ENCODE measurements at regions not wholly inside any gene's neighbourhood (a gene's known extent, or its start where the extent isn't known, plus 50 kb on each side); places are given as distances from the start of the nearest gene placed in this dataset.

- TF ChIP-seq CTCF (conservative IDR thresholded peaks at IDR 0.05; ENCODE audit: low read depth, low read length) (no peak), EZH2phosphoT487 (IDR thresholded peaks at IDR 0.05; ENCODE audit: borderline replicate concordance, low read length) (no peak)
Observed at GRCh38 chr18:40555914-40556313, 1399.1 kb upstream of the PIK3C3 start.
